Panc1 (cell line): ENCODE measurements at regions not wholly inside any gene's neighbourhood (a gene's known extent, or its start where the extent isn't known, plus 50 kb on each side); places are given as distances from the start of the nearest gene placed in this dataset.

ENCODE experiments used
- CTCF ChIP-seq: fragments of 450-650 bp; IDR thresholded peaks from 2 replicates; pipeline ENCODE4 v1.5.1; 2017; ENCODE audit warnings: mild to moderate bottlenecking
- POLR2AphosphoS5 ChIP-seq: IDR thresholded peaks from 2 replicates; pipeline ENCODE4 v1.6.1; 2012; ENCODE audit warnings: mild to moderate bottlenecking, low read depth, low read length, moderate library complexity
- REST ChIP-seq, 2 experiments: IDR thresholded peaks; 2 replicates each; pipeline ENCODE4 v1.6.1; 2011 to 2012; ENCODE audit warnings: low read depth in 2 of 2, control low read depth in 1 of 2, low read length in 1 of 2, mild to moderate bottlenecking in 1 of 2, moderate library complexity in 1 of 2; ENCODE audit not compliant: insufficient read depth in 1 of 2
- SIN3A ChIP-seq: IDR thresholded peaks from 2 replicates; pipeline ENCODE4 v1.6.1; 2012; ENCODE audit warnings: low read depth, mild to moderate bottlenecking, low read length, moderate library complexity, borderline replicate concordance; ENCODE audit not compliant: insufficient read depth

GRCh38 chrX:5194806-5195205, 1033.9 kb downstream of the NLGN4X start:
- no peak for TF ChIP-seq CTCF
- TF ChIP-seq POLR2AphosphoS5: no peak
- TF ChIP-seq REST (IDR thresholded peaks at IDR 0.05; ENCODE audit: insufficient read depth in 1 of 2, low read depth in 2 of 2, low read length in 1 of 2): no peak
- no peak for TF ChIP-seq SIN3A
